C4-2B (cell line): ENCODE measurements at regions not wholly inside any gene's neighbourhood (a gene's known extent, or its start where the extent isn't known, plus 50 kb on each side); places are given as distances from the start of the nearest gene placed in this dataset.

ENCODE experiments used
- ZFX ChIP-seq: fragments of 450-650 bp; IDR thresholded peaks from 2 replicates; pipeline ENCODE4 v1.6.1; 2017
- TF ChIP-seq, protein P1 (sequence below): fragments of 450-650 bp; conservative IDR thresholded peaks from 2 replicates; pipeline ENCODE4 v1.5.1; 2017; ENCODE audit warnings: mild to moderate bottlenecking

GRCh38 chr4:27148211-27148895 lies 287.7 kb downstream of the STIM2 start:
- TF ChIP-seq, protein P1, sequence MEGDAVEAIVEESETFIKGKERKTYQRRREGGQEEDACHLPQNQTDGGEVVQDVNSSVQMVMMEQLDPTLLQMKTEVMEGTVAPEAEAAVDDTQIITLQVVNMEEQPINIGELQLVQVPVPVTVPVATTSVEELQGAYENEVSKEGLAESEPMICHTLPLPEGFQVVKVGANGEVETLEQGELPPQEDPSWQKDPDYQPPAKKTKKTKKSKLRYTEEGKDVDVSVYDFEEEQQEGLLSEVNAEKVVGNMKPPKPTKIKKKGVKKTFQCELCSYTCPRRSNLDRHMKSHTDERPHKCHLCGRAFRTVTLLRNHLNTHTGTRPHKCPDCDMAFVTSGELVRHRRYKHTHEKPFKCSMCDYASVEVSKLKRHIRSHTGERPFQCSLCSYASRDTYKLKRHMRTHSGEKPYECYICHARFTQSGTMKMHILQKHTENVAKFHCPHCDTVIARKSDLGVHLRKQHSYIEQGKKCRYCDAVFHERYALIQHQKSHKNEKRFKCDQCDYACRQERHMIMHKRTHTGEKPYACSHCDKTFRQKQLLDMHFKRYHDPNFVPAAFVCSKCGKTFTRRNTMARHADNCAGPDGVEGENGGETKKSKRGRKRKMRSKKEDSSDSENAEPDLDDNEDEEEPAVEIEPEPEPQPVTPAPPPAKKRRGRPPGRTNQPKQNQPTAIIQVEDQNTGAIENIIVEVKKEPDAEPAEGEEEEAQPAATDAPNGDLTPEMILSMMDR, result no peak
- no peak for TF ChIP-seq ZFX
